Erythroblast (primary cell): ENCODE measurements at regions not wholly inside any gene's neighbourhood (a gene's known extent, or its start where the extent isn't known, plus 50 kb on each side); places are given as distances from the start of the nearest gene placed in this dataset.
"Not testable (repeated sequence)": the region's sequence is repeated elsewhere in the genome, so short reads cannot be mapped to it uniquely, and the experiment has no call there.

ENCODE experiments used
- GATA1 ChIP-seq: IDR thresholded peaks from 2 replicates; pipeline ENCODE4 v1.6.1; 2011; ENCODE audit warnings: low read depth, mild to moderate bottlenecking, control low read depth, low read length, moderate library complexity
- POLR2A ChIP-seq: IDR thresholded peaks from 2 replicates; pipeline ENCODE4 v1.6.1; 2011; ENCODE audit warnings: mild to moderate bottlenecking, low read length

DNA sequence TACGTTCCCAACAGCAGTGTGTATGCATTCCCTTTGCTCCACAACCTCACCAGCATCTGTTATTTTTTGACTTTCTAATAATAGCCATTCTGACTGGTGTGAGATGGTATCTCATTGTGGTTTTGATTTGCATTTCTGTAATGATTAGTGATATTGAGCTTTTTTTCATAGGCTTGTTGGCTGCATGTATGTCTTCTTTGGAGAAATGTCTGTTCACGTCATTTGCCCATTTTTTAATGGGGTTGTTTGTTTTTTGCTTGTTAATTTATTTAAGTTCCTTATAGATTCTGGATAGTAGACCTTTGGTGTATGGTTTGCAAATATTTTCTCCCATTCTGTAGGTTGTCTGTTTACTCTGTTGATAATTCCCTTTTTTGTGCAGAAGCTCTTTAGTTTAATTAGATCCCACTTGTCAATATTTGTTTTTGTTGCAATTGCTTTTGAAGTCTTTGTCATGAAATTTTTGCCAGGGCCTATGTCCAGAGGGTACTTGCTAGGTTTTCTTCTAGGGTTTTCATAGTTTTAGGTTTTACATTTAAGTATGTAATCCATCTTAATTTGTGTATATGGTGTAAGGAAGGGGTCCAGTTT lies 141.5 kb upstream of the PGRMC2 start:
- TF ChIP-seq POLR2A, GATA1: not testable (repeated sequence)
